NCI-H460 (cell line): ENCODE measurements at regions not wholly inside any gene's neighbourhood (a gene's known extent, or its start where the extent isn't known, plus 50 kb on each side); places are given as distances from the start of the nearest gene placed in this dataset.
"Not testable (repeated sequence)": the region's sequence is repeated elsewhere in the genome, so short reads cannot be mapped to it uniquely, and the experiment has no call there.

Experiments used
- DNase-seq: peaks from one replicate; pipeline ENCODE4 v3.0.0-alpha.2; 2016; ENCODE audit warnings: low read depth; ENCODE audit errors: extremely low read depth

- DNase-seq, result no peak
Observed at GRCh38 chr12:86730233-86730632, 474.0 kb upstream of the MGAT4C start.

GRCh38 chr12:86729739-86730138, 473.5 kb upstream of the MGAT4C start:
- no peak for DNase-seq

- peak; percentile 64 for DNase-seq
Observed at GRCh38 chr12:86727160-86727559, 471.0 kb upstream of the MGAT4C start.

- no peak for DNase-seq
Observed at GRCh38 chr12:86724716-86725115, 468.5 kb upstream of the MGAT4C start.

- no peak for DNase-seq
Observed at GRCh38 chr12:86723326-86723725, 467.1 kb upstream of the MGAT4C start.

- DNase-seq, result no peak
Observed at GRCh38 chr12:86721713-86722397, 465.7 kb upstream of the MGAT4C start.

GRCh38 chr12:86719381-86719780, 463.2 kb upstream of the MGAT4C start:
- DNase-seq, result no peak

- no peak for DNase-seq
Observed at GRCh38 chr12:86713121-86713520, 456.9 kb upstream of the MGAT4C start.

GRCh38 chr12:86712425-86712843, 456.2 kb upstream of the MGAT4C start:
- peak; percentile 93 for DNase-seq

GRCh38 chr12:86711731-86712130, 455.5 kb upstream of the MGAT4C start:
- DNase-seq, result no peak

- DNase-seq, result no peak
Observed at GRCh38 chr12:86710109-86710508, 453.9 kb upstream of the MGAT4C start.

- DNase-seq, result not testable (repeated sequence)
Observed at GRCh38 chr12:86709017-86709416, 452.8 kb upstream of the MGAT4C start.

- DNase-seq, result no peak
Observed at GRCh38 chr12:86698641-86698980, 442.4 kb upstream of the MGAT4C start.

- DNase-seq, result no peak
Observed at GRCh38 chr12:86697916-86698640, 441.9 kb upstream of the MGAT4C start.

GRCh38 chr12:86683568-86684304, 427.5 kb upstream of the MGAT4C start:
- no peak for DNase-seq

- DNase-seq, result no peak
Observed at GRCh38 chr12:86681060-86681459, 424.9 kb upstream of the MGAT4C start.

GRCh38 chr12:86675197-86675596, 419.0 kb upstream of the MGAT4C start:
- DNase-seq, result no peak

- DNase-seq, result no peak
Observed at GRCh38 chr12:86670986-86671385, 414.8 kb upstream of the MGAT4C start.

GRCh38 chr12:86669010-86669409, 412.8 kb upstream of the MGAT4C start:
- DNase-seq, result no peak

- no peak for DNase-seq
Observed at GRCh38 chr12:86666316-86666715, 410.1 kb upstream of the MGAT4C start.

- no peak for DNase-seq
Observed at GRCh38 chr12:86663716-86664115, 407.5 kb upstream of the MGAT4C start.

- no peak for DNase-seq
Observed at GRCh38 chr12:86663173-86663572, 407.0 kb upstream of the MGAT4C start.
